Peyer's patch (tissue), 4 donors: ENCODE measurements at regions not wholly inside any gene's neighbourhood (a gene's known extent, or its start where the extent isn't known, plus 50 kb on each side); places are given as distances from the start of the nearest gene placed in this dataset.

Source experiments
- CTCF ChIP-seq, 6 experiments: fragments of 450-650 bp in 4 of 6; fragments of 200-600 bp in 2 of 6; sonication (generic) in 1 of 6; IDR thresholded peaks; one replicate each; pipeline ENCODE4 v1.5.1; 2017 to 2019; ENCODE audit warnings: antibody characterized with exemption in 6 of 6, mild to moderate bottlenecking in 3 of 6, moderate library complexity in 1 of 6
- POLR2A ChIP-seq, 2 donors: fragments of 450-650 bp; IDR thresholded peaks; one replicate each; pipeline ENCODE4 v1.5.1; 2017; ENCODE audit warnings: antibody characterized with exemption in 2 of 2, mild to moderate bottlenecking in 2 of 2, moderate library complexity in 2 of 2

DNA sequence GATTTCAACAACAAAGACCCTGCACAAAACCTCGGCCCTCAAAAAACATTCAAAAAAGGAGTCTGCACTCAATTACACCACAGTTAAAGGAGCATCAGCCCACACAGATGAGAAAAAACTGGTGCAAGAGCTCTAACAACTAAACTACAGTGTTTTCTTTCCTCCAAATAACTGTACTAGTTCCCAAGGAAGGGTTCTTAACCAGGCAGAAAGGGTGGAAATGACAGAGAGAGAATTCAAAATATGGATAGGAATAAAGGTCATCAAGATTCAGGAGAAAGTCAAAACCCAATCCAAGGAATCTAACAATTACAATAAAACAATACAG is 176.4 kb upstream of the TRPC4 start:
- TF ChIP-seq POLR2A (IDR thresholded peaks at IDR 0.05) (no peak), CTCF (IDR thresholded peaks at IDR 0.05) (no peak)
